Astrocyte of the hippocampus (primary cell): ENCODE measurements at regions not wholly inside any gene's neighbourhood (a gene's known extent, or its start where the extent isn't known, plus 50 kb on each side); places are given as distances from the start of the nearest gene placed in this dataset.
"Not testable (repeated sequence)": the region's sequence is repeated elsewhere in the genome, so short reads cannot be mapped to it uniquely, and the experiment has no call there.

ENCODE experiments used
- DNase-seq: peaks from one replicate; pipeline ENCODE4 v3.0.0; 2011; ENCODE audit warnings: low read depth, low spot score

- DNase-seq = not testable (repeated sequence)
Observed at GRCh38 chrX:9377216-9377615, 87.6 kb upstream of the TBL1X start.

GRCh38 chrX:9378980-9379696, 85.7 kb upstream of the TBL1X start:
- no peak for DNase-seq

GRCh38 chrX:9379697-9380551, 84.9 kb upstream of the TBL1X start:
- DNase-seq = peak; percentile 26

GRCh38 chrX:9383655-9384054, 81.2 kb upstream of the TBL1X start:
- DNase-seq = no peak

GRCh38 chrX:9388450-9388849, 76.4 kb upstream of the TBL1X start:
- no peak for DNase-seq

GRCh38 chrX:9390121-9390520, 74.7 kb upstream of the TBL1X start:
- no peak for DNase-seq

- DNase-seq = no peak
Observed at GRCh38 chrX:9390693-9391368, 74.0 kb upstream of the TBL1X start.

GRCh38 chrX:9392445-9392844, 72.4 kb upstream of the TBL1X start:
- DNase-seq = no peak

- no peak for DNase-seq
Observed at GRCh38 chrX:9393571-9393970, 71.3 kb upstream of the TBL1X start.

- DNase-seq = no peak
Observed at GRCh38 chrX:9394212-9394611, 70.6 kb upstream of the TBL1X start.

- DNase-seq = peak; percentile 88
Observed at GRCh38 chrX:9396930-9397329, 67.9 kb upstream of the TBL1X start.

GRCh38 chrX:9401051-9401450, 63.8 kb upstream of the TBL1X start:
- no peak for DNase-seq

- no peak for DNase-seq
Observed at GRCh38 chrX:9403374-9403773, 61.5 kb upstream of the TBL1X start.

- not testable (repeated sequence) for DNase-seq
Observed at GRCh38 chrX:9405635-9406034, 59.2 kb upstream of the TBL1X start.

GRCh38 chrX:9410889-9411288, 54.0 kb upstream of the TBL1X start:
- DNase-seq = not testable (repeated sequence)

GRCh38 chrX:9411682-9412081, 53.2 kb upstream of the TBL1X start:
- DNase-seq = not testable (repeated sequence)

- DNase-seq = no peak
Observed at GRCh38 chrX:9414416-9414815, 50.4 kb upstream of the TBL1X start.
